HG03139 (cell line): ENCODE measurements at regions not wholly inside any gene's neighbourhood (a gene's known extent, or its start where the extent isn't known, plus 50 kb on each side); places are given as distances from the start of the nearest gene placed in this dataset.
"Not testable (repeated sequence)": the region's sequence is repeated elsewhere in the genome, so short reads cannot be mapped to it uniquely, and the experiment has no call there.

Experiments
- ATAC-seq: cut with Tn5 transposase; IDR thresholded peaks from one replicate; pipeline ENCODE4 v1.9.1; 2021; ENCODE audit not compliant: unreplicated experiment

- ATAC-seq, result no peak
Measured at GRCh38 chr6:114718186-114718585, 375.4 kb upstream of the HS3ST5 start.

GRCh38 chr6:114714836-114715507, 372.1 kb upstream of the HS3ST5 start:
- no peak for ATAC-seq

- no peak for ATAC-seq
Measured at GRCh38 chr6:114713690-114714089, 370.9 kb upstream of the HS3ST5 start.

- ATAC-seq, result no peak
Measured at GRCh38 chr6:114712129-114712662, 369.4 kb upstream of the HS3ST5 start.

- ATAC-seq, result no peak
Measured at GRCh38 chr6:114707081-114707620, 364.3 kb upstream of the HS3ST5 start.

- no peak for ATAC-seq
Measured at GRCh38 chr6:114690625-114691024, 347.8 kb upstream of the HS3ST5 start.

GRCh38 chr6:114659513-114659912, 316.7 kb upstream of the HS3ST5 start:
- ATAC-seq, result no peak

GRCh38 chr6:114651611-114652010, 308.8 kb upstream of the HS3ST5 start:
- no peak for ATAC-seq

- no peak for ATAC-seq
Measured at GRCh38 chr6:114650891-114651290, 308.1 kb upstream of the HS3ST5 start.

- ATAC-seq, result no peak
Measured at GRCh38 chr6:114649298-114649697, 306.5 kb upstream of the HS3ST5 start.

- ATAC-seq, result no peak
Measured at GRCh38 chr6:114648847-114649246, 306.0 kb upstream of the HS3ST5 start.

GRCh38 chr6:114638341-114638740, 295.5 kb upstream of the HS3ST5 start:
- no peak for ATAC-seq

GRCh38 chr6:114634016-114634415, 291.2 kb upstream of the HS3ST5 start:
- no peak for ATAC-seq

- ATAC-seq, result not testable (repeated sequence)
Measured at GRCh38 chr6:114626226-114626625, 283.4 kb upstream of the HS3ST5 start.

- ATAC-seq, result no peak
Measured at GRCh38 chr6:114619621-114620200, 276.9 kb upstream of the HS3ST5 start.

- no peak for ATAC-seq
Measured at GRCh38 chr6:114611696-114612095, 268.9 kb upstream of the HS3ST5 start.

GRCh38 chr6:114608091-114608490, 265.3 kb upstream of the HS3ST5 start:
- ATAC-seq, result no peak

GRCh38 chr6:114605656-114606055, 262.8 kb upstream of the HS3ST5 start:
- no peak for ATAC-seq

- no peak for ATAC-seq
Measured at GRCh38 chr6:114600381-114600780, 257.6 kb upstream of the HS3ST5 start.

- no peak for ATAC-seq
Measured at GRCh38 chr6:114595591-114595990, 252.8 kb upstream of the HS3ST5 start.

- ATAC-seq, result no peak
Measured at GRCh38 chr6:114595186-114595585, 252.4 kb upstream of the HS3ST5 start.

GRCh38 chr6:114592506-114592905, 249.7 kb upstream of the HS3ST5 start:
- no peak for ATAC-seq
